HG03159 (cell line): ENCODE measurements at regions not wholly inside any gene's neighbourhood (a gene's known extent, or its start where the extent isn't known, plus 50 kb on each side); places are given as distances from the start of the nearest gene placed in this dataset.
"Not testable (repeated sequence)": the region's sequence is repeated elsewhere in the genome, so short reads cannot be mapped to it uniquely, and the experiment has no call there.

Experiments used
- ATAC-seq: cut with Tn5 transposase; IDR thresholded peaks from one replicate; pipeline ENCODE4 v1.9.1; 2021; ENCODE audit warnings: mild to moderate bottlenecking, moderate library complexity; ENCODE audit not compliant: unreplicated experiment

GRCh38 chr7:65797086-65797485 is 75.8 kb upstream of the VKORC1L1 start:
- not testable (repeated sequence) for ATAC-seq

GRCh38 chr7:65797566-65797965 is 75.3 kb upstream of the VKORC1L1 start:
- ATAC-seq, result not testable (repeated sequence)

GRCh38 chr7:65798111-65799075 is 74.5 kb upstream of the VKORC1L1 start:
- peak; percentile 100 for ATAC-seq

DNA sequence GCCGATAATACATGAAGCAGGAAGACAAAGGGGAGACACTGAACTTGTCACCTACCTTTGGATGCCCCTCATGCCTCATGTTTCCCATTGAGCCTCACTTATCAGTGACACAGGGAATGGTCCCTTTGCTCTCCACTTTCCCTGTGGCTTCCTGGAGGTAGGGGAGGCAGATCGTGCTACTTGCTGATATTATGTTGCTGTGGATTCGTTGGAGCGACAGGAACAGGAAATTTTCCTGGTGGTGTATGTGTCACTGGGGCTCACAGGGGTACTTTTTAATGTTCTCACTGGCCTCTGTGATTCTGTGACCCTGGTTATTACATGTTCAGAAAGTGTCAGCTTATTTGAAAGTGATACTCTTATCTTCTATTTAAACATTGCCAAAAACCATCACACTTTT is 72.7 kb upstream of the VKORC1L1 start:
- ATAC-seq, result not testable (repeated sequence)

GRCh38 chr7:65800890-65801341 is 72.0 kb upstream of the VKORC1L1 start:
- ATAC-seq, result no peak

- no peak for ATAC-seq
Measured at GRCh38 chr7:65804887-65805286, 68.0 kb upstream of the VKORC1L1 start.

DNA sequence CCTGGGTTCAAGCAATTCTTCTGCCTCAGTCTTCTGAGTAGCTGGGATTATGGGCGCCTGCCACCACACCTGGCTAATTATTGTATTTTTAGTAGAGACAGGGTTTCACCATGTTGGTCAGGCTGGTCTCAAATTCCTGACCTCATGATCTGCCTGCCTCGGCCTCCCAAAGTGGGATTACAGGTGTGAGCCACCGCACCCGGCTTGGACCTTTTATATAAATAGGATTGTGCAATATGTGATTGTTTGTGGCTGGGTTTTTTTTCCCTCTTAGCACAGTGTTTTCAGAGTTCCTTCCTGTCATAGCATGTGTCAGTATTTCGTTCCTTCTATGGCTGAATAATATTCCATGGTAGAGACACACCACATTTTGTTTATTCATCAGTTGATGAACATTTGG is 65.8 kb upstream of the VKORC1L1 start:
- ATAC-seq, result not testable (repeated sequence)

DNA sequence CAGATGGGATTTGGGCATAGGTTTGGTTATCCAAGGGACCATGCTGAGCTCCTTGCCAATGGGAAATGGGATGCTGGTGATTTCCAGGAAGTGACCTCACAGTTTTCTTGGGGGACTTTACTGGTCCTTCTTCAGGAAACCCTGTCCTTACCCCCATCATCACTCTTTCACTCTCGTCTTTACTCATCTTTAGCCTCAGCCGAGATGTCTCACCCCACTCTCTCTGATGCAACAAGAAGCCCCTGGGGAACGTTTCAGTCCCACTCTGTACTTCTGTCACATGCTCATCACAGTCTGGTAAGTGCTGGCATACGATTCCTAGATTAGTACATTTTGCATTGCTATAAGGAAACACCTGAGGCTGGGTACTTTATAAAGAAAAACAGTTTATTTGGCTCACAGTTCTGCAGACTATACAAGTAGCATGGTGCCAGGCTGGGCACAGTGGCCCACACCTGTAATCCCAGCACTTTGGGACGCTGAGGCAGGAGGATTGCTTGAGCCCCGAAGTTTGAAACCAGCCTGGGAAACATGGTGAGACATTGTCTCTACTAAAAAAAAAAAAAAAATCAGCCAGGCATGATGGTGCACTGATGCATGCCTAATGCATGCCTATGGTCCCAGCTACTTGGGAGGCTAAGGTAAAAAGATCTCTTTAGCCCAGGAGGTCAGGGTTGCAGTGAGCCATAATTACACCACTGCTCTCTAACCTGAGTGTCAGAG is 63.5 kb upstream of the VKORC1L1 start:
- peak; percentile 84 for ATAC-seq

GRCh38 chr7:65809982-65810288 is 62.9 kb upstream of the VKORC1L1 start:
- ATAC-seq, result peak; percentile 36

- no peak for ATAC-seq
Measured at GRCh38 chr7:65812281-65812680, 60.6 kb upstream of the VKORC1L1 start.

DNA sequence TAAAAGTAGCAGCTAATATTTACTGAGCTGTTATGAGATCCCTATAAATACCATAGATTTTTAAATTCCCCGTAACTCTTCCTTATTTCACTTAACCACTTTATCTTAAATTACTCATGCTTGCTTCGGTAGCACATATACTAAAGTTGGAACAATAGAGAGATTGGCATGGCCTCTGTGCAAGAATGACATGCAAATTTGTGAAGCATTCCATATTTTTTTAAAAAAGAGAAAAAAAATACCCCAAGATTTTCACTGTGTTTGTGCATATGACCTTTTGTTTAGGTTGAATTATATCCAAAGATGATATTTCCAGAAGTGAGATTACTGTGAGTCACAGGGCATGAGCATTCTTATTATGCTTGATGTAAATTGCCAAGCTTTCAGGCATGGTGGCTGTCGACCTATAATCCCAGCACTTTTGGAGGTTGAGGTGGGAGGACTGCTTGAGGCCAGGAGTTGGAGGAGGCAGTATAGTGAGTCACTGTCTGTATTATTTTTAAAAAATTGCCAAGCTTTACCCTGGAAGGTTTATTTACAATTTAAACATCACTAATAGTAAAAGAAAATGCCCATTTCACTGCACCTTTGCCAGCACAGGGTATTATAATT is 58.2 kb upstream of the VKORC1L1 start:
- not testable (repeated sequence) for ATAC-seq

DNA sequence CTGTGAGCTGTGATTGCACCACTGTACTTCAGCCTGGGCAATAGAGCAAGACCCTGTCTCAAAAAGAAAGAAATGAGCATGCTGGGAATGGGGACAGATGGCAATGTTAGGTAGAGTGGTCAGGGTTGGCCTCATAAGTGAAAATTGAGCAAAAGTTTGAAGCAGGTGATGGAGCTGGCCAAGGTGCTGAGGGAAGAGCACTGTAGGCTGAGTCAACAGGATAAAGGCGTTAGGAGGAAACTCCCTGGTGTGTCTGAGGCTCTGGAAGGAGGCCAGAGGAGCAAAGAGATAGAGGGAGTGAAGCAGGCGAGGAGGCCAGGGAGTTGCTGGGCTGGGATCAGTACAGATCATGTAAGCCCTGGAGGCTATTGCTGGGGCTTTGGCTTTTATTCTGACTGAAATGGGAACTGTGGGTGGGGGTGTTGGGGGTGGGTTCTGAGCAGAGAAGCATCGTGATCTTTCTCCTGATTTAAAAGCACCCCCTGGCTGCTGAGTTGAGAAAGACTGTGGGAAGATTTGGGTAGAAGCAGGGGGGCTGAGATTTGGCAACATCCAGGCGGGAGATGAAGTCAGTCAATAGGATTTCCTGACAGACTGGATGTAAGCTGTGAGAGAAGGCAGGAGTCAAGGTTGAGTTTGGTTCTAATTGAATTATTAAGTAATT is 52.5 kb upstream of the VKORC1L1 start:
- ATAC-seq, result no peak
